HG03135 (cell line): ENCODE measurements at regions not wholly inside any gene's neighbourhood (a gene's known extent, or its start where the extent isn't known, plus 50 kb on each side); places are given as distances from the start of the nearest gene placed in this dataset.

Experiments
- ATAC-seq: cut with Tn5 transposase; IDR thresholded peaks from one replicate; pipeline ENCODE4 v1.9.1; 2021; ENCODE audit warnings: mild to moderate bottlenecking, moderate library complexity; ENCODE audit not compliant: unreplicated experiment

DNA sequence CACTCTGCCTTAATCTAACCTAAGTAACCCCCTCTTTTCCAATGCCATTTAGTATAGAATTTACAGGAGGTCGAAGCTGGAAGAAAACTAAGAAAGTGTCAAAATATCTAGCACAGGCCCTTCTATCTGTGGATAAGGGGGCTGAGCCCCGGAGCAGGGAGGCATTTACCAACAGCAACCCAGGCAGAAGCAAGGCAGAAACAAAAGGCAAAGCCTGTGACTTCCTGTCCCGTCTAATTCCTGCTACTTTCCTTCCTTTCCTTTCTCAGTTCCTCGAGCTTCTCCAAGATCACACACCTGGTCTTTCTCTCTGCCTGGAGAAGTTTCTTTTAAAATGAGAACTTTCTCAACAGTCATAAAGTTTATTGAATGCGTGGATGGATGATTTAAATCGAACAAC is 146.0 kb downstream of the FOXA2 start:
- no peak for ATAC-seq

DNA sequence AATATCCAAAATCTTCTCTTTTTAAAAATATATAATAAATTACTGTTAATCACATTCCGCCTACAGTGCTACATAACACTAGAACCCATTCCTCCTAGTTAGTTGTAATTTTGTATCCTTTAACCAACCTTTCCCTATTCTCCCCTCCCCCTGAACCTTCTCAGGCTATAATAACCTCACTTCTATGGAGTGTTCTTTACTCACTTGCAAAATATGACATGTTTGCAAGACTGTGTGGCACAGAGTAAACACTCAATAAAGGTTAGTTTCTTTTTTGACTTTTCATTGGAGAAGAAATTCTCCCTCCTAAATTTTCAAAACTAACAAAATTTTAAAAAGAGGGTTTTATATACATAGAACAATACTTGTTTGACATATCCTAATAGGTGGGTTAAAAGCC is 147.0 kb downstream of the FOXA2 start:
- no peak for ATAC-seq

DNA sequence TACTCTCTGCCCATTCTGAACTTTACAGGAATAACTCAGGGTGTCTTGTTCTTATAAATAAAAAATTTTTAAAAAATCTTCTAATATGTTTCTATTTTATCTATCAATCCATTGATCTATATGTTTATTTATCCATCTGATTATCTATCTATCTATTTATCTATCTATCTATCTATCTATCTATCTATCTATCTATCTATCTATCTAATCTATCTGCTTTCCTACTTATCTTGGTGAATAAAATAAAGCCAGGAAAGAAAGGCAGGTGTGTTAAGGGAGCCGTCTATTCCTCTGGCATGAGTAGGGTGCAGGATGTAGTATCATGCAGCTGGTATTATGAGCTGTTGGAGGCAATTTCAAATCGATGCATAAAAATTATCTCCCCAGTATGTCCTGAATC is 153.0 kb downstream of the FOXA2 start:
- no peak for ATAC-seq

DNA sequence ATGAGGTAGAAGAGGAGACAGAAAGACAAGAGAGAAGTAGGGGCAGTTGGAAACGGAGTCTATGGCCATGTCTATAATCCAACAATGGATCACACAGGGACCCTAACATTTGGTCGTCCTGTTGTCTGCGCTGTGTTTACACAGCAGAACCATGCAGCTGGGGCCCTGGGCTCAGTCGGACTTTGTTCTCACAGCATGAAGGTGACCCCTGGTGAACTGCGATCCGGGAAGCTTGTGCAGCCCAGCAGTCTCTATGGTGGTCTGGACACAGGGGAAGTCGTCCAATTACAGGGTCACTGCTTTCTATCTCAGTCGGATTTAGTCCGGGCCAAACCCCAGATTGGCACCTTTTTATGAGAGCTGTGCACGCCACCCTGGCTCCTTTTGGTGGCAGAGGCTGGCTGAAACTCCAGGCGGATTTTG is 153.6 kb downstream of the FOXA2 start:
- ATAC-seq, result no peak

DNA sequence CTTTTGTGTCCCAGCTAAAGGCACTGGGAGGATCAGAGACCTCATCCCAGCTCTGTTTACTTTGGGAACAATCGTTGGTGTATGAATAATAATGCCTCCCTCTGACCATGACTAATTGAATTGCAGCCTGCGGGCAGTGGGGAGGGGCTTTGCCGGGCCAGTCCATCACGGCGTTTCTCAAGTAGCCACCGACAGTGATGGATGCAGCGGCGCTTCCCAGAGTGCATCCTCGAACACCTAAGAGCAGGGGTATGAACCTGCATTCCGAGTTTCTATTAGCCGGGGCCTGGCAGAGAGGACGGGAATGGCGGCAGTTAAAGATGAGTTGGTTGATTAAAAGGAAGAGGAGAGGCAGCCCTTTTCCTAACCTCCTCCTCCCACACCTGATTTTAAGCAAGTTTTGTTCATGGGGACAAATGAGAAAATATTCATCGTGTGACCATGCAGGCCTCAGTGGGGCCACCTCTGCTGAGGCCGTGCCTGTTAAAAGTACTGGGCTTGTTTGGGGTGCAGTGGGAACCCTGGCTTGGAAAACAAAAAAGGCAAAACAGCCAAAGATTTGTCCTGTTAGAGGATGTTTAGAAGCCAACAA is 154.1 kb downstream of the FOXA2 start:
- no peak for ATAC-seq

DNA sequence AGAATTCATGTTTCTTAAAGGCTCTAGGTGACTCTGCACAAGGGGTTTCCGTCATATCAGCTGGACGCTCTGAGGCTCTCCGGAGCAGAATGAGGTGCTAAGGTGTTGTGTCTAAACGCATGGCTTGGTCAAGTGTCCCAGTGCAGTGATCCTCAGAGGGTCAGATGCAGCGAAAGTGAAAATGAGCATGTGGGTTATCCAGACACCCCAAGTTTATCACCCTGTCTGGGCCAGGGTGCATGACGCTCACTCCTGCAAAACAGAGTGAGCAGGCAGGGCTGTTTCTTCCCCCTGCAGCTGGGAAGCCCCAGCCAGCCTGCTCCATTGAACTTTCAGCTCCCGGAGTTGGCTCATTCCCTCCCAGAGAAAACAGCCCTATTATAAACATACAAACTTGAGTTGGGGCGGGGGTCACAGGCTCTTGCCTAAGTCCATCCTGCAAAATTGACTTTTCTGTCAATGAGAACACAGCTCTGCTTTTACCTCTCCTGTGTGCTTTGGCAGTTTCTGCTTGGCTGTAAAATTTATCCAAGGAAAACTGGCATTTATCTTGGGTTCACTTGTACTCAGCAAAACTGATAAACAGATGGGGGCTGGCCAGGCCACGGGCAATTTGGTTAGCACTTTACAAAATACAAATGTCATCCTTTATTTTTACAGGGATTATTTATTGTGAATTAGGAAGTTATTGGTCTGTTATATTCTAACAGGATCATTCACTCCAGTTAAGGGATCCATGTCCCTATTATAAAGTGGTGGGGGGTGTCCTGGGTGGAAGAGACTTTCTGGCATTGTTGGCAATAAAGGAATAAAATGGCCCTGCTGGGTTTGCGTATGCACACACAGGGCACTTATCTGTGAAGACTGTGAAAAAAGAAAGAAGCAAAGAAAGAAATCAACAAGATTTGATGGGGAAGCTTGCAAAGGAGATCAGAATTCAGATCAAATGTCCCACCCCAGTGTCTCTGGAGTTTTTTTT is 154.9 kb downstream of the FOXA2 start:
- no peak for ATAC-seq

DNA sequence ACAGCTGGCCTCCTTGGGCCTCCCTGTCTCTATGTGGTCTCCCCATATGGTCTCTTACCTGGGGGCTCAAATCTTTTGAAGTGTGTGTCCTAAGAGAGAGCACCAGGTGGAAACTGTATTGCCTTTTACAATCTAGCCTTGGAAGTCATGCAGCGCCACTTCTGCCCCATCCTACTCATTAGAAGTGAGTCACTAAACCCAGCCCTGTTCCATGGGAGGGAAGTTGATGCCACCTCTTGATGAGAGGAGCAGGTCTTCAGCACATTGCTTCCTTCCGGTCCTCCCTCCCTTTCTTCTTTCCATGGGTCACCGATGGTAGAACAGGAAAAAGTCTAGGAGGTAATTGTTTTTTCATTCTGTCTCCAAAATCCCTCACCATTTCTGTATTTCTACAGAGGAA is 156.3 kb downstream of the FOXA2 start:
- no peak for ATAC-seq

DNA sequence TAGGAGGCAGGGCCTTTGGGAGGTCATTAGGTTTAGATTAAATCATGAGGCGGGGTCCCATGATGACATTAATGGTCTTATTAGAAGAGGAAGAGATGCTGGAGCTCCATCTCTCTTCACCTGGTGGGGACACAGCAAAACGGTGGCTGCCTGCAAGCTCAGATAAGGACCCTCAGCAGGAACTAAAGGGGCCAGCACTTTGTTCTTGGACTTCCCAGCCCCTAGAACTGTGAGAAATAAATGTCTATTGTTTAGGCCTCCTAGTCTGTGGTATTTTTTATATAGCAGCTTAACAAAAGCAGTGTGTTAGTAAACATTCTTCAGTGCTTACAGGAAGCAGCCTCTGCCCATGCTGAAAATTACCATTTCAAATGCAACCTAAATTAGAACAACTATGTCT is 157.6 kb downstream of the FOXA2 start:
- ATAC-seq, result no peak

DNA sequence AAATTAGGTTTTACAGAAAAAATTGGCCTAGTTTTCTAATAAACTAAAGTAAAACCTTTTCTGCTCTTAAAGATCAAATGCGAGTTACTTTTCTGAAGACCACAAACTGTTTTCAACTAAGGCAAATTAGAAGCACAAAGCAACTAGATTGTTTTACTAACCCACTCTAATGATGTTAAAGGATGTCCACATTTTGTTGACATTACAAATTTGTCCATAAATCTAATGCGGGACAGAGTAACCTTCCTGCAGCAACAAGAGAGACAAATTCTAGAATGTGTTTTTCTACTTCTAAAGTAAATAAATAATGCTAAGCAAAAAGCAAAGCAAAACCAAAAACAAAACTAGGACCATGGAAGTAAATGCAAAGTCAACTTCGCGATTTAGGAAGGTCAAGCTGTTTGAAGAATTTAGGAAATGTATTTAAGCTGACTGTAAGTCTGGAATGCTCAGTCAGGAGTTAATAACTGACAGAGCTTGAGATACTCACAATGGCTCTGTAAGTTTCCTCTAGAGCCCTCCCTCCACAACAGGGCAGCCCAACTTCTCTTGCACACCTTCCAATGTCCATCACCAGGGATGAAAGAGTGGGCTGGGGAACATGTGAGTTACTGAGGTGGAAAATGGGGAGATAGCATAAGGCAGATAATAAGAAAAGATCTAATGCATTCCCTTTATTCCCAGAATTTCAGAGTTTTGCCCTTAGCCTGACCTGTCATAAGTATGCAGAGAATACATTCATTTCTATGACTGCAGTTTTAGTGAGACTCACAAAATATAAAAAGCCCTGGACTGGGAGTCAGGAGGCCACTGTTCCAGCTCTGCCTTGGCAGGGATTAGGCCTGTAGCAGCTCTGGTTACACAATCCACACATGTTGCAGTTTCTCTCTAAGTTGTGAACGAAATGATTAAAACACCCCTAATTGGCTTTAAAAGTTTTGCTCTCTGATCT is 158.8 kb downstream of the FOXA2 start:
- ATAC-seq, result no peak

DNA sequence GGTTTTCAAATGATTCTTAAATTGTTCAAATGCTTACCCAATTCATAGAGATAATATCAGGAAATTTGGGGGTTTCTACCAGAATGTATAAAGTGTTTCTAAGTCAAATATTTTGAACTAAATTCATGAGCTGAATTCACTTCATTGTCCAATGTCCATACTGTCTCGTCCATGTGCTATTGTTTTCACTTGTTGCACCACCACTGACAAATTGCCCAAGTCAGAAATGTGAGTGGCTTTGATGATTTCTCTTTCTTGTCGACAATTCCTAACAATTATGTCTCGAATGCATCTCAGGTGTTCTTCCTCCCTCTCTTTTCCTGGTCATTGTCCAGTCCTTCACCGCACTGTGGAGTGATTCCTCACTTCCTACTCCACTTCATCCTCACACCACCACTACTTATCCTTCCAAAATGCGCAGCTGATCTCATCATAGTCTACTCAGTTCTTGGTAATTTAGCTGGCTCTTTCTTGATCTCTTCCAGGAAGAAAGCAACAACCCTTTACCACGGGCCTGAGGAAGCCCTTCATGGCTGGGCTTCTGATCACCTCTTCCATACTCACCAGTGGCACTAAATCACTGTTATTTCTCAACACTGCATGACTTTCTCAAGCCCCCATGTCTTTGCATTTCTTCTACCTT is 161.1 kb downstream of the FOXA2 start:
- ATAC-seq, result no peak

DNA sequence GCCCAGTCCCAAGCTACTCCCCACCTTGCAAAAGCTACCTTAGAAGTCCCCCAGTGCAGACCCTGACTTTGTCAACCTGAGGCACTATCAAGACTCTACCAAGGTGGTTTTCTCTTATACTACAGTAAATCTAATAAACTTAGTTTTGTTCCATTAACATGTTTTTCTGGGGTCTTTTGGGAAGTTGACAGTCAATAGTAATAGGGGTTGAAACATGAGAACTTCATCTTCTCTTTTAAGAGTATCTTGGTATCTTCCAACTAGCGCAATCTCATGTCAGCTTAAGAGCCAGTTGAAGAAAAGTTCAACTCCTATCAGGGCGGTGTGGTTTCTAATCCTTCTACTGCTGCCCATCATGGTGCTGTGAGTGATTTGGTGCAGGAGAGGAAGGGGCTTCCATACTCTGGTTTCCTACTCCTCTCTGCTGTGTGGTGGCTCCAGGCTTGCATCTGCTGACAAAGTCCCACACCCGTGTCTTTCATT is 164.2 kb downstream of the FOXA2 start:
- no peak for ATAC-seq

DNA sequence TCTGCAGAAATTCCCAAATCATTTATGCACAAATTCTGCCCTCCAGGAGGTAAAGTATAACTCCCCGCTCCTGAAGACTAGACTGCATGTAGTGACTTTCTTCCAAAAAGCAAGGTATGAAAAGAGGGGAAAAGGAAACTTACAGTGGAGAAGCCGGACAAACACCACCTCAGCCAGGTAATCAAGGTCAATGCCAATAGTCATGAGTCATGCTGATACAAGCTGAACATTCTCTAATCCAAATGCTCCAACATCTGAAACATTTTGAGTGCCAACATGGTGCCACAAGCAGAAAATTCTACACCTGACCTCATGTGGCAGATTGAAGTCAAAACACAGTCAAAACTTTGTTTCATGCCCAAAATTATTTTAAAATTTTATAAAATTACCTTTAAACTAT is 165.6 kb downstream of the FOXA2 start:
- ATAC-seq, result no peak

DNA sequence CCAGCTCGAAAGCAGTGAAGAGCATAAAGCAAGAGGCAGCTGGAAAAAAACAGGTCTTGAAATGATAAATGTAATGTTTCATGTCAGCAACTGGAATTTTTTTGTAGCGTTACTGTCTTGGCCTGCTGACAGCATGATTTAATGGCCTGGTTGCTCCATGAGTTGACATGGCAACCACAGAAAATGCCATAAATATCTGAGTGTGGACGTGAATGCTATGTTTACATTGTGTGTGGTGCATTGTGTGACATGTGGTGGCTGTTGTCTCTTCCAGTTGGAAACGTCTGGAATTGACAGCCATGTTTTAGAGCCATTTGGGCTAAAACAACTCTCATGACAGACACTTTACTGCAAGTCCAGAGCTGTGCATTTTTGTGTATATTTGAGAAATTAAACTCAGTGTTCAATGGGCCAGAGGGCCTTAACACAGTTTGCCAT is 170.0 kb downstream of the FOXA2 start:
- no peak for ATAC-seq

DNA sequence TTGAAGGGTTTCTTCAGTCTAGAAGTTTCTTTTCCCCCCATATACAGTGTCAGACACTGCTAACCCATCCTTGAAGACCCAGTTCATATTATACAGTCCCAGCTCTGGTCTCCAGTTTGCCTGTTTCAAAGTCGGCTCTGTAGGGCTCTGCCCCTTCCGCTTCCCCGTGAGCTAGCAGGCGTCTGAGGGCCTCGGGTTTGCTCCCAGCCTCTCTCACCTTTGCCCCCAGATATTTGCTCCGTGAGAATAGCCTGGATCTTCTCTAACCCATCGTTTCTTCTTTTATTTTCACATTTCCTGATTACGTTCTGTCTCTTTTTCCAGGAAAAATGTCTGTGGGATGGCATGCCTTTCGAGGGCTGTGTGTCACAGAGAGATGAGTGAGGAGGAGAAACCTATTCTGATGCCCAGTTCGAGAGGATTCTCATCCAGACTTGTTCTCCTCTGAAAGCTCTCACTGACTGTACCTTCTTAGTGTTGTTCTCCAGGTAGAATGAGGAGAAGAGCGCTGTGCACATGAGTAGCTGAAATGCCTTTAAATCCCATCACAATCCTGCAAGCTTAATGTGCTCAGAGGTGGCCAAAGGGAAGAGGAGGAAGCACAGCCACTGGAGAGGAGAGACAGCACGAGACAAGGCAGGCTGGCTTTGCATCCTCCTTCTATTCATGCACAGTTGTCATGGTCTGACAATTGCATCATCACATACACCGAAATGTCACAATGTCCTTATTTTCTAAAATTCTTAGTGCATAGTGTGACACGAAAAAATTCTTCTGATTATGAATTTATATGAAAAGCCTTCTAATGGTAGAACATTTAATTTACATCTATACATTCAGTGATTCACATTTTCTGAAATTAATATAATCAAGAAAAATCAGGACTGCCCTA is 171.1 kb downstream of the FOXA2 start:
- ATAC-seq, result no peak

DNA sequence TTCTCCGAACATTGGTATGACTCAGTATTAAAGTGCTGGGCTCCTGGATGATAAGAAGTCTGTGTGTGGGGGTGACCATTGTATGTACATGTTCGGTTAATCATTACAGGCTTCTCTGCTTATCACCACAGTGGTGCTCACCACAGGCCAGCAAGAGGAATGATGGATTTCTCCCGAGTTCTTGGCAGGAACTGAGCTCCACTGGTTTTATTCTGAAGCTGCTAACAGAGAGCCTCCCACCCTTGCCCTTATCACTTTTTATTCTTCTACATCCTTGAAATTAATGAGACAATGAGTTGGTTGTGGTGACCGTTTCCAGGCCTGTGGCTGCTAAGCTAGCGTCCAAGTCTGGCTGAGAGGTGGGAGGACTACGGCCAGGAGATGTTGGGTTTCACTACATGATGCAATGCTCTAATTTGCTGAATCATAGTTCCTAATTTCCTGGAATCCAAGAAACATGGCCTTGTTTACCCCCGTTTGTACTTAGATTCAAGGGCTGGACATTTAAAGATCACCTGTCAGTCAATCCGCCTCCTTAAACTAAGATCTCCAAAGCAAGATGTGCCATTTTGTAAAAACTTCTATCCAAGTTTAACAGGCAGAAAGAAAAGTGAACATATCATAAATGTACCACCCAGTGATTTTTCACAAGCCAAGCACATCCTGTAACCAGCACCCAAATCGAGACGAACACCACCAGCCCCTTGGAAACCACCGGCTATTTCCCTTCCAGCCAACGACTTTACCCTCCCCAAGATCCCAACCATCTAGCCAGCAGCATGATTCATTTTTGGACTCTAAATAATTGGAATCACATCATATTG is 172.5 kb downstream of the FOXA2 start:
- no peak for ATAC-seq

DNA sequence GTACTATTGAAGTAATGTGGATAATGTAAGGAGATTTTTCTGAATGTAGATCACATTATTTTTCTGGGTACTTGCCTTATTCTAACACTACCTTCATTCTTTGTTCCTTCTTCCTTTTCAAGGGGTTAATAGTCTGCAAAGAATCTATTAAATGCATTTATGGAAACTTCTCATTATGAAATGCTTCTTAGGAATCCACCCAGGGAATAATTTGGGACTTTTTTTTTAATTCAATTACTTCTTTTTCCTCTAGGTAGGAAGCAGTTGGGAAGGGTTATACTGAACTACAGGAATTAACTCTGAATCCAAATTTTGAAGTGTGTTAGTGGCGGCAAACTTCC is 173.1 kb downstream of the FOXA2 start:
- ATAC-seq, result no peak

DNA sequence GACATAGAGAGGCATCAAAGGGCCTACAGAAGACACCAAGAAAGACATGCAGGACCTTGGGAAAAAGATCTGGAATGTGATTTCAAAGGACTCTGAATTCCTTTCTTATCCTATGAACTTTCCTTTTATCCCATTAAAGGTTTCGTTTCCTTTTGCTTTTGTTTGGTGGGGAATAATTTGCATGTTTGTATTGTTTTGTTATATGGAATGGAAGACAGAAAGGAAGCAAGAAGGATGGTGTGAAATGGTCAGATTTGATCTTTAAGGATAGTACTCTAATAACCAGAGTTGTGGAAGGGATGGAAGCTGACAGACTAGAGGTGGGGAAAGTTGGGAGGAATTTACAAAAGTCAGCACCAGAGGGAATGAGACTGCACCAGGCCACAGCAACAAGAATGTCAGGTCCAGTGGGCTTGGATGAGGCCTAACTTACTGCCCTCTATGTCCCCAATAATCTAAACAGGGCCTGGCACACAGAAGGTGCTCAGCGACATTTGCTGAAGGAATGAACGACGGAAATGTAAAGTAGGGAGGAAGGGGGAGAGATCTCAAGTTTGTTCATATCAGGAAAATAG is 173.7 kb downstream of the FOXA2 start:
- ATAC-seq, result no peak
